AG09309 (cell line): ENCODE measurements at regions not wholly inside any gene's neighbourhood (a gene's known extent, or its start where the extent isn't known, plus 50 kb on each side); places are given as distances from the start of the nearest gene placed in this dataset.

Experiments used
- DNase-seq: peaks from one replicate; pipeline ENCODE4 v3.0.0-alpha.2; 2010; ENCODE audit warnings: low read depth
- H3K4me3 ChIP-seq: 2 replicates; pipeline ENCODE4 v1.5.1; 2011; ENCODE audit warnings: mild to moderate bottlenecking, low read depth, low read length, moderate library complexity; ENCODE audit not compliant: control insufficient read depth
- TF ChIP-seq, protein P1 (sequence below): IDR thresholded peaks from 2 replicates; pipeline ENCODE4 v1.5.1; 2011; ENCODE audit warnings: mild to moderate bottlenecking, low read depth, low read length, inconsistent platforms; ENCODE audit not compliant: insufficient read depth, control insufficient read depth; ENCODE audit errors: missing control alignments

GRCh38 chr2:196466581-196466980, 172.9 kb upstream of the CCDC150 start:
- TF ChIP-seq, protein P1, sequence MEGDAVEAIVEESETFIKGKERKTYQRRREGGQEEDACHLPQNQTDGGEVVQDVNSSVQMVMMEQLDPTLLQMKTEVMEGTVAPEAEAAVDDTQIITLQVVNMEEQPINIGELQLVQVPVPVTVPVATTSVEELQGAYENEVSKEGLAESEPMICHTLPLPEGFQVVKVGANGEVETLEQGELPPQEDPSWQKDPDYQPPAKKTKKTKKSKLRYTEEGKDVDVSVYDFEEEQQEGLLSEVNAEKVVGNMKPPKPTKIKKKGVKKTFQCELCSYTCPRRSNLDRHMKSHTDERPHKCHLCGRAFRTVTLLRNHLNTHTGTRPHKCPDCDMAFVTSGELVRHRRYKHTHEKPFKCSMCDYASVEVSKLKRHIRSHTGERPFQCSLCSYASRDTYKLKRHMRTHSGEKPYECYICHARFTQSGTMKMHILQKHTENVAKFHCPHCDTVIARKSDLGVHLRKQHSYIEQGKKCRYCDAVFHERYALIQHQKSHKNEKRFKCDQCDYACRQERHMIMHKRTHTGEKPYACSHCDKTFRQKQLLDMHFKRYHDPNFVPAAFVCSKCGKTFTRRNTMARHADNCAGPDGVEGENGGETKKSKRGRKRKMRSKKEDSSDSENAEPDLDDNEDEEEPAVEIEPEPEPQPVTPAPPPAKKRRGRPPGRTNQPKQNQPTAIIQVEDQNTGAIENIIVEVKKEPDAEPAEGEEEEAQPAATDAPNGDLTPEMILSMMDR, result no peak
- no peak overlapping the region for H3K4me3 ChIP-seq
- DNase-seq, result no peak

GRCh38 chr2:196468394-196468793, 171.1 kb upstream of the CCDC150 start:
- no peak for DNase-seq
- TF ChIP-seq, protein P1, result no peak
- no peak overlapping the region for H3K4me3 ChIP-seq

- H3K4me3 ChIP-seq, result no peak overlapping the region
- TF ChIP-seq, protein P1, result no peak
- DNase-seq, result no peak
Observed at GRCh38 chr2:196473617-196474016, 165.9 kb upstream of the CCDC150 start.

- no peak overlapping the region for H3K4me3 ChIP-seq
- TF ChIP-seq, protein P1, result no peak
- no peak for DNase-seq
Observed at GRCh38 chr2:196475611-196476010, 163.9 kb upstream of the CCDC150 start.

DNA sequence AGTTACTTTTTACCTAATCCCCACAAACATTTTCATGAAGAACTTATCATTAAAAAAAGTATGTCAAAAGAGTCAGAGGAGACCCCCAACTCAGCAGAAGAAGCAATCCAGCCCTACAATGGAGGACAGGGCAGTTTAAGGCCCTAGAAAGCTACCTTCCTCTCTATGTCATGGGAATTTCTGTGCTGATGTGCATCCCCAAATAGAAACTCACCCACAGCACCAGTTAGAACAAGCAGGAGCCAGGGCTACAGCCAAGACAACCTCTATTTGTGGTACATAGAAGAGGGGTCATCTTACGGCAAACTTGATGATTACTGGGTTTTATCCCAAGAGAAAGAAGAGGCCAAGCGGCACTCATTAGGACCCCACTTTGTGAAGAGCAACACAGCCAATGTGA, 160.9 kb upstream of the CCDC150 start:
- TF ChIP-seq, protein P1, result no peak
- no peak overlapping the region for H3K4me3 ChIP-seq
- DNase-seq, result no peak

DNA sequence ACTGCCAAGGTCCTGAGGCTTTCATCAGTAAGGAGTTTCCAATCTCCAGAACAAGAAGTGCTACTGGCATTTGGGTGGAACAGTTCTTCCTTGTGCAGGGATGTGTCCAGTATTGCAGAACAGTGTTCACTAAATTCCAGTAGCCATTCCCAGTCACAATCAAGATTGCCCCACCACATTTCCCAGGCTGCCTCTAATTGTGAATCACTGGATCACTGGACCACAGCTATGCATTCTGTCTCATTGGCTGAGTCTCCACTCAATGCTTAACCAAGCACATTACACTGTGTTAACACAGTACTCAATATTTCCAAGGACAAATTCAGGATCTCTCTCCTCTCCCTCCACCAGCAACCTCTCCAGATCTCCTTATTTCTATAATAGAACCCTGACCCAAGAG, 160.2 kb upstream of the CCDC150 start:
- H3K4me3 ChIP-seq, result no peak overlapping the region
- TF ChIP-seq, protein P1, result no peak
- DNase-seq, result peak; percentile 84
